B cell (primary cell): ENCODE measurements at regions not wholly inside any gene's neighbourhood (a gene's known extent, or its start where the extent isn't known, plus 50 kb on each side); places are given as distances from the start of the nearest gene placed in this dataset.

Experiments
- ATAC-seq: fragments of 200-7000 bp; cut with Tn5 transposase; one replicate; pipeline ENCODE4 v1.10.0; 2021; ENCODE audit warnings: low read depth, mild to moderate bottlenecking, moderate number of reproducible peaks, moderate library complexity
- CTCF ChIA-PET: fragments of 350-600 bp; sonication (Branson Sonifier 250); formaldehyde crosslinking; loops from one replicate; lab custom pipeline; 2021; ENCODE audit warnings: antibody characterized with exemption, inconsistent platforms; lab: Charles Lee
- POLR2A ChIA-PET: fragments of 350-600 bp; sonication (Branson Sonifier 250); formaldehyde crosslinking; loops from one replicate; lab custom pipeline; 2021; ENCODE audit warnings: antibody characterized with exemption; lab: Charles Lee
- DNase-seq: peaks from one replicate; pipeline ENCODE4 v3.0.0; 2013
- H2AFZ ChIP-seq: 2 replicates; pipeline ENCODE4 v1.6.1; 2012; ENCODE audit warnings: mild to moderate bottlenecking, low read depth, low read length; ENCODE audit not compliant: insufficient read depth, poor library complexity, severe bottlenecking
- H3K27ac ChIP-seq, 2 donors: 1 replicate in 1 of 2; 2 replicates in 1 of 2; pipeline ENCODE4 v1.5.1; 2012 to 2013; ENCODE audit warnings: low read length in 2 of 2, mild to moderate bottlenecking in 2 of 2, moderate library complexity in 1 of 2
- H3K27me3 ChIP-seq, 4 experiments: fragments of 200-600 bp in 1 of 4; sonication (generic) in 1 of 4; replicated peaks in 1 of 4; 1 replicate in 2 of 4; 2 replicates in 2 of 4; pipeline versions ENCODE4 v1.6.1 to v1.7.0; 2013 to 2016; ENCODE audit warnings: low read length in 3 of 4, mild to moderate bottlenecking in 2 of 4, mixed read lengths in 1 of 4, moderate library complexity in 1 of 4; ENCODE audit not compliant: insufficient read depth in 4 of 4, control insufficient read depth in 3 of 4; ENCODE audit errors: control extremely low read depth in 1 of 4
- H3K36me3 ChIP-seq, 2 experiments: replicated peaks in 1 of 2; 1 replicate in 1 of 2; 2 replicates in 1 of 2; pipeline versions ENCODE4 v1.6.1 to v1.7.1; 2013; ENCODE audit warnings: low read length in 1 of 2; ENCODE audit not compliant: insufficient read depth in 2 of 2, control insufficient read depth in 1 of 2; ENCODE audit errors: control extremely low read depth in 1 of 2, extremely low read depth in 1 of 2
- H3K4me1 ChIP-seq, 2 donors: fragments of 200-600 bp in 1 of 2; sonication (generic) in 1 of 2; 1 replicate in 1 of 2; 2 replicates in 1 of 2; pipeline versions ENCODE4 v1.5.1 to v1.6.1; 2013 to 2017; ENCODE audit warnings: low read length in 2 of 2; ENCODE audit not compliant: control insufficient read depth in 2 of 2, insufficient read depth in 2 of 2
- H3K4me2 ChIP-seq: replicated peaks from 2 replicates; pipeline ENCODE3; 2012; ENCODE audit warnings: mild to moderate bottlenecking, low read depth, low read length; ENCODE audit not compliant: poor library complexity, severe bottlenecking
- H3K4me3 ChIP-seq, 5 experiments: fragments of 200-600 bp in 1 of 5; sonication (generic) in 1 of 5; 1 replicate in 3 of 5; 2 replicates in 2 of 5; pipeline versions ENCODE4 v1.5.1 to v1.7.0; 2011 to 2016; ENCODE audit warnings: low read length in 4 of 5, mild to moderate bottlenecking in 4 of 5, low read depth in 2 of 5, control low read depth in 1 of 5, moderate library complexity in 1 of 5; ENCODE audit not compliant: insufficient read depth in 1 of 5; ENCODE audit errors: control extremely low read depth in 1 of 5, extremely low read depth in 1 of 5
- H3K79me2 ChIP-seq: fragments of 200-600 bp; sonication (generic); one replicate; pipeline ENCODE4 v1.6.0; 2016; ENCODE audit warnings: low read length; ENCODE audit not compliant: control insufficient read depth, insufficient read depth
- H3K9ac ChIP-seq: fragments of 200-600 bp; sonication (generic); 2 replicates; pipeline ENCODE4 v1.6.1; 2017; ENCODE audit warnings: mild to moderate bottlenecking, low read length, moderate library complexity
- H3K9me3 ChIP-seq, 3 donors: one replicate each; pipeline versions ENCODE4 v1.6.1 to v1.7.1; 2013; ENCODE audit warnings: low read length in 2 of 3; ENCODE audit not compliant: control insufficient read depth in 2 of 3, insufficient read depth in 1 of 3; ENCODE audit errors: control extremely low read depth in 1 of 3
- H4K20me1 ChIP-seq: 2 replicates; pipeline ENCODE4 v1.6.0; 2012; ENCODE audit warnings: mild to moderate bottlenecking, low read length; ENCODE audit not compliant: insufficient read depth, control insufficient read depth, poor library complexity, severe bottlenecking
- H3K27ac Mint-ChIP-seq: one replicate; pipeline ENCODE4 v1.8.0; 2021; ENCODE audit warnings: mixed read lengths
- H3K27me3 Mint-ChIP-seq: one replicate; pipeline ENCODE4 v1.8.0; 2021; ENCODE audit warnings: mixed read lengths
- H3K4me1 Mint-ChIP-seq: one replicate; pipeline ENCODE4 v1.8.0; 2021; ENCODE audit warnings: mixed read lengths
- H3K4me3 Mint-ChIP-seq: one replicate; pipeline ENCODE4 v1.8.0; 2021; ENCODE audit warnings: mixed read lengths
- H3K9me3 Mint-ChIP-seq: one replicate; pipeline ENCODE4 v1.8.0; 2022; ENCODE audit warnings: mixed read lengths; ENCODE audit not compliant: insufficient read depth
- EZH2 ChIP-seq: IDR thresholded peaks from 2 replicates; pipeline ENCODE4 v1.6.1; 2012; ENCODE audit warnings: borderline replicate concordance, low read depth, mild to moderate bottlenecking, moderate library complexity, low read length; ENCODE audit not compliant: insufficient read depth, poor library complexity, severe bottlenecking
- WGBS: methylation state at CpG from one replicate; pipeline ENCODE4 v1.1.5; 2013; ENCODE audit warnings: missing lambda C conversion rate; ENCODE audit not compliant: insufficient coverage; 5-methylcytosine and 5-hydroxymethylcytosine counted together
- intact Hi-C: fragments of 100-400 bp; cut with micrococcal nuclease; formaldehyde crosslinking; loops from one replicate; pipeline ENCODE4 v1.10.0; 2022
- TF ChIP-seq, protein P1 (sequence below): fragments of 200-600 bp; IDR thresholded peaks from one replicate; pipeline ENCODE4 v1.8.0; 2022; ENCODE audit warnings: antibody characterized with exemption, mild to moderate bottlenecking

DNA sequence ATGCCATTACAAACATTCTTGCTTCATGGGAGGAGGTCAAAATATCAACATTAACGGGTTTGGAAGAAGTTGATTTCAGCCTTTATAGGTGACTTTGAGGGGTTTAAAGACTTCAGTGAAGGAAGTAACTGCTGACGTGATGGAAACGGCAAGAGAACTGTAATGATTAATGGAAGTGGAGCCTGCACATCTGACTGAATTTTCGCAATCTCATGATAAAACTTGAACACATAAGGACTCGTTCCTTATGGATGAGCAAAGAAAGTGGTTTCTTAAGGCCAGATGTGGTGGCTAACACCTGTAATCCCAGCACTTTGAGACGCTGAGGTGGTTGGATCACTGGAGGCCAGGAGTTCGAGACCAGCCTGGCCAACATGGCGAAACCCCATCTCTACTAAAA is 226.1 kb downstream of the BCAS1 start:
- Histone ChIP-seq H3K9ac (no peak overlapping the region), H3K36me3 (no peaks in the 10 kb centered on the region), H3K9me3 (no peaks in the 10 kb centered on the region), H3K27ac (no peak overlapping the region), H4K20me1 (no peaks in the 10 kb centered on the region), H3K4me2 (no peak overlapping the region), H3K4me1 (peaks cover 57 to 64% of the 10 kb centered on the region in 2 donors), H2AFZ (no peak overlapping the region), H3K4me3 (no peak overlapping the region), H3K79me2 (no peaks in the 10 kb centered on the region), H3K27me3 (no peaks in the 10 kb centered on the region)
- TF ChIP-seq, protein P1, sequence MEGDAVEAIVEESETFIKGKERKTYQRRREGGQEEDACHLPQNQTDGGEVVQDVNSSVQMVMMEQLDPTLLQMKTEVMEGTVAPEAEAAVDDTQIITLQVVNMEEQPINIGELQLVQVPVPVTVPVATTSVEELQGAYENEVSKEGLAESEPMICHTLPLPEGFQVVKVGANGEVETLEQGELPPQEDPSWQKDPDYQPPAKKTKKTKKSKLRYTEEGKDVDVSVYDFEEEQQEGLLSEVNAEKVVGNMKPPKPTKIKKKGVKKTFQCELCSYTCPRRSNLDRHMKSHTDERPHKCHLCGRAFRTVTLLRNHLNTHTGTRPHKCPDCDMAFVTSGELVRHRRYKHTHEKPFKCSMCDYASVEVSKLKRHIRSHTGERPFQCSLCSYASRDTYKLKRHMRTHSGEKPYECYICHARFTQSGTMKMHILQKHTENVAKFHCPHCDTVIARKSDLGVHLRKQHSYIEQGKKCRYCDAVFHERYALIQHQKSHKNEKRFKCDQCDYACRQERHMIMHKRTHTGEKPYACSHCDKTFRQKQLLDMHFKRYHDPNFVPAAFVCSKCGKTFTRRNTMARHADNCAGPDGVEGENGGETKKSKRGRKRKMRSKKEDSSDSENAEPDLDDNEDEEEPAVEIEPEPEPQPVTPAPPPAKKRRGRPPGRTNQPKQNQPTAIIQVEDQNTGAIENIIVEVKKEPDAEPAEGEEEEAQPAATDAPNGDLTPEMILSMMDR = no peak
- no peak for TF ChIP-seq EZH2
- POLR2A ChIA-PET = no interaction called here
- peaks cover 73% of the 10 kb centered on the region for H3K4me1 Mint-ChIP-seq
- H3K9me3 Mint-ChIP-seq = no peaks in the 10 kb centered on the region
- H3K4me3 Mint-ChIP-seq = no peak overlapping the region
- ATAC-seq (no peak), DNase-seq (no peak)
- no peaks in the 10 kb centered on the region for H3K27me3 Mint-ChIP-seq
- CTCF ChIA-PET = interaction anchor here (0.6 to 1.9 kb wide), 4 partner anchors 15 to 527 kb away, joined by 3 to 6 read pairs (median 5); no protein-coding TSS in a partner anchor
- intact Hi-C loops = no loop called here
- H3K27ac Mint-ChIP-seq = peak overlapping the region; percentile 47
- WGBS = 98% methylated on average over 4 of the region's 8 CpGs

DNA sequence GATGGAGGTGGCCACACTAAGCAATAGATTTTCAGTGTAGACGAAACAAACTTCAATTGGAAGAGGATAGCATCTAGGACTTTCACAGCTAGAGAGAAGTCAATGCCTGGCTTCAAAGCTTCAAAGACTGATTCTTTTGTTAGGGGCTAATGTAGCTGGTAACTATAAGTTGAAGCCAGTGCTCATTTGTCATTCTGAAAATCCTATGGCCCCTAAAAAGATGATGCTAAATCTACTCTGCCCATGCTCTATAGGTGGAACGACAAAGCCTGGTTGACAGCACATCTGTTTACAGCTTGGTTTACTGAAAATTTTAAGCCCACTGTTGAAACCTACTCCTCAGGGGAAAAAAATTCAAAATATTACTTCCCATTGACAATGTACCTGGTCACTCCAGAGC is 226.7 kb downstream of the BCAS1 start:
- POLR2A ChIA-PET = no interaction called here
- no peak for DNase-seq
- no peaks in the 10 kb centered on the region for H3K9me3 Mint-ChIP-seq
- Histone ChIP-seq H3K27ac (peak overlapping the region; percentile 16 to 79), H3K4me1 (peaks cover 62 to 69% of the 10 kb centered on the region in 2 donors), H3K36me3 (no peaks in the 10 kb centered on the region), H3K27me3 (no peaks in the 10 kb centered on the region), H3K4me3 (no peak overlapping the region), H3K4me2 (no peak overlapping the region), H4K20me1 (no peaks in the 10 kb centered on the region), H2AFZ (no peak overlapping the region), H3K9ac (no peak overlapping the region), H3K79me2 (no peaks in the 10 kb centered on the region), H3K9me3 (no peaks in the 10 kb centered on the region)
- WGBS = 83% methylated on average over 2 of the region's 2 CpGs
- no peak overlapping the region for H3K4me3 Mint-ChIP-seq
- no peak for TF ChIP-seq EZH2
- TF ChIP-seq, protein P1 = no peak
- CTCF ChIA-PET = interaction anchor here (0.6 to 1.9 kb wide), 10 partner anchors 15 to 527 kb away, joined by 3 to 6 read pairs (median 4); no protein-coding TSS in a partner anchor
- intact Hi-C loops = loop anchor here (2.0 kb wide), 1 partner anchor 17 kb away; no protein-coding TSS in a partner anchor
- H3K4me1 Mint-ChIP-seq = peaks cover 79% of the 10 kb centered on the region
- ATAC-seq = no peak
- no peaks in the 10 kb centered on the region for H3K27me3 Mint-ChIP-seq
- H3K27ac Mint-ChIP-seq = peak overlapping the region; percentile 39
